Type B pancreatic cell (in vitro differentiated cells): ENCODE measurements at regions not wholly inside any gene's neighbourhood (a gene's known extent, or its start where the extent isn't known, plus 50 kb on each side); places are given as distances from the start of the nearest gene placed in this dataset.

Source experiments
- DNase-seq: peaks from one replicate; pipeline ENCODE4 v3.0.0; 2021; ENCODE audit warnings: mixed read lengths; ENCODE audit not compliant: unreplicated experiment; ENCODE audit errors: extremely low spot score
- H3K27ac Mint-ChIP-seq: 2 replicates; pipeline ENCODE4 v1.8.0; 2021; ENCODE audit warnings: mild to moderate bottlenecking, mixed read lengths
- H3K27me3 Mint-ChIP-seq: 2 replicates; pipeline ENCODE4 v1.8.0; 2021; ENCODE audit warnings: mixed read lengths
- H3K36me3 Mint-ChIP-seq: 2 replicates; pipeline ENCODE4 v1.8.0; 2021; ENCODE audit warnings: mixed read lengths
- H3K4me1 Mint-ChIP-seq: one replicate; pipeline ENCODE4 v1.8.0; 2021; ENCODE audit warnings: mixed read lengths; ENCODE audit not compliant: unreplicated experiment
- H3K4me3 Mint-ChIP-seq: 2 replicates; pipeline ENCODE4 v1.8.0; 2021; ENCODE audit warnings: mild to moderate bottlenecking, mixed read lengths
- H3K9me3 Mint-ChIP-seq: 2 replicates; pipeline ENCODE4 v1.8.0; 2021; ENCODE audit warnings: mixed read lengths
- TF ChIP-seq, protein P1 (sequence below): fragments of 200-600 bp; sonication (generic); conservative IDR thresholded peaks from 2 replicates; pipeline ENCODE4 v1.5.0; 2021; ENCODE audit warnings: antibody characterized with exemption, mild to moderate bottlenecking

DNA sequence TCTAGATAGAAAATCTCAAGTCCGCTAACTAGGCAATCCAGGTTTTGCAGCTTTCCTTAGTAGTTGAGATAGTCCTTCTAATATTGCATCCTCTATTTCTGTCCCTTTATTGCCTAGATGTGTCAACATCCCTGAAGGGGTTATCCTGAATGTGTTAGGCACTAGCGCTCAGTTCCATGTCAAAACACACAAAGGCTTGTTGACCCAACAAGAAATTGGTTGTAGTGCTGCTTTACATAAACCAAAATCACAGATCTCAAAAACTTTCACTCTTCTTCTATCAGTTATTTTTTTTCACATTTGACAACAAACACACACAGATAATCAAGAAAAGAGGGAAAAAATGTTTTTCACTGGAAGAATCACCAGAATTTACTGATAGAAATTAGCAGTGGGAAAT is 51.4 kb upstream of the SOX2 start:
- no peak for DNase-seq
- Mint-ChIP-seq H3K4me1 (no peaks in the 10 kb centered on the region), H3K27ac (no peak overlapping the region), H3K4me3 (no peak overlapping the region), H3K36me3 (no peaks in the 10 kb centered on the region), H3K9me3 (no peaks in the 10 kb centered on the region), H3K27me3 (peaks cover 9% of the 10 kb centered on the region)
- TF ChIP-seq, protein P1, sequence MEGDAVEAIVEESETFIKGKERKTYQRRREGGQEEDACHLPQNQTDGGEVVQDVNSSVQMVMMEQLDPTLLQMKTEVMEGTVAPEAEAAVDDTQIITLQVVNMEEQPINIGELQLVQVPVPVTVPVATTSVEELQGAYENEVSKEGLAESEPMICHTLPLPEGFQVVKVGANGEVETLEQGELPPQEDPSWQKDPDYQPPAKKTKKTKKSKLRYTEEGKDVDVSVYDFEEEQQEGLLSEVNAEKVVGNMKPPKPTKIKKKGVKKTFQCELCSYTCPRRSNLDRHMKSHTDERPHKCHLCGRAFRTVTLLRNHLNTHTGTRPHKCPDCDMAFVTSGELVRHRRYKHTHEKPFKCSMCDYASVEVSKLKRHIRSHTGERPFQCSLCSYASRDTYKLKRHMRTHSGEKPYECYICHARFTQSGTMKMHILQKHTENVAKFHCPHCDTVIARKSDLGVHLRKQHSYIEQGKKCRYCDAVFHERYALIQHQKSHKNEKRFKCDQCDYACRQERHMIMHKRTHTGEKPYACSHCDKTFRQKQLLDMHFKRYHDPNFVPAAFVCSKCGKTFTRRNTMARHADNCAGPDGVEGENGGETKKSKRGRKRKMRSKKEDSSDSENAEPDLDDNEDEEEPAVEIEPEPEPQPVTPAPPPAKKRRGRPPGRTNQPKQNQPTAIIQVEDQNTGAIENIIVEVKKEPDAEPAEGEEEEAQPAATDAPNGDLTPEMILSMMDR: no peak

DNA sequence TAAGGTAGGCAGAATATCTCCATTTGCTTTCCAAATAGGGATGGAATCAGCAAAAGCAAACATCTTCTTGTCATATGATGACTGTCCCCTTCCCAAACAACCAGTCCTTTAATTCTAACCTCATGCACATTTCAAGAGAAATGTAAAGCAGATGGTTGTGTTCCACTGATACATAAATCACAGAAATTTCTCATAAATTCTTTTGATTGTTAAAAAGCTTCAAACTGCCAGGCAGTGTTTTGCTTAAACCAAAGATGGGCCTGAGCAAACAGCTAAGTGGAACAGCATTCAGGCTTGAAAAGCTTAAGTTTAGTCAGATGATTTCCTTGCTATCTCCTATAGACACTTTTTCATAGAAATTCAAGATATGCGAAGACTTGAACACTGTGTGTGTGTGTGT is 74.3 kb upstream of the SOX2 start:
- H3K4me1 Mint-ChIP-seq: no peaks in the 10 kb centered on the region
- DNase-seq: no peak
- TF ChIP-seq, protein P1: no peak
- no peaks in the 10 kb centered on the region for H3K36me3 Mint-ChIP-seq
- H3K4me3 Mint-ChIP-seq: no peak overlapping the region
- no peaks in the 10 kb centered on the region for H3K27me3 Mint-ChIP-seq
- H3K9me3 Mint-ChIP-seq: no peaks in the 10 kb centered on the region
- no peak overlapping the region for H3K27ac Mint-ChIP-seq

DNA sequence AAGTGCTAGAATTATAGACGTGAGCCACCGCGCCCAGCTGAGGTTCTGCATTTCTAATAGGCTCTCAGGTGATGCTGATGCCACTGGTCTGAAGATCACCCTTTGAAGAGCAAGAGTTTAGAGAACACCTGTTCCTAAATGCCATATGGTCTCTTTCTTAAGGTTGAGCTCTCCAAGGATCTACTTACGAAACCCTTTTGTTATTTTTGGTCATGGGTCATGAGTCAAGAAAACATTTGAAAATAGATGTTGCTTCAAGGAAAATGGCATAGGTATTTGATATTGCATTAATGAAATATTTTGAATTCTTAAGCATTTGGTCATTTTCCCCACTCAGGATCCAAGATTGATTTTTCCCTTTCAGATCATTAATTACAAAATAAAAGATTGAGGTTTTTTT is 74.7 kb upstream of the SOX2 start:
- TF ChIP-seq, protein P1: no peak
- DNase-seq: no peak
- no peaks in the 10 kb centered on the region for H3K4me1 Mint-ChIP-seq
- H3K9me3 Mint-ChIP-seq: no peaks in the 10 kb centered on the region
- no peaks in the 10 kb centered on the region for H3K27me3 Mint-ChIP-seq
- no peak overlapping the region for H3K27ac Mint-ChIP-seq
- no peaks in the 10 kb centered on the region for H3K36me3 Mint-ChIP-seq
- H3K4me3 Mint-ChIP-seq: no peak overlapping the region

DNA sequence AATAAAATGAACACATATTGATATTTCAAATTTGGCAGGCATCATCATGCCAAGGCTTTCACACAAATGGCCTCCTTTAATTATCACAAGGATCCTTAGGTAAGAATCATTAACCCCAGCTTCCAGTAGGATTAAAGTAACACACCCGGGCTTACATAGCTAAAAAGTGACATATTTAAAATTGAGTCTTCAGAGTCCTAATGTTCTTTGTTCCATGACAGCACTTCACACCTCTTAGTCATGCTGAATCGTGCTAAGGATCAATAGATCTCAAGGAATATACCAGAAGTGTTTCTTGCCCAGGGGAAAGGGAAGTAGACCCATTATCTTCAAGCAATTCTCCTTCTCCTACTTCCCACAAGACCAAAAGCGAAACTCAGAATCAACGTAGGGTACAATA is 76.6 kb upstream of the SOX2 start:
- H3K4me1 Mint-ChIP-seq: no peaks in the 10 kb centered on the region
- DNase-seq: no peak
- TF ChIP-seq, protein P1: no peak
- H3K4me3 Mint-ChIP-seq: no peak overlapping the region
- no peaks in the 10 kb centered on the region for H3K36me3 Mint-ChIP-seq
- H3K27me3 Mint-ChIP-seq: no peaks in the 10 kb centered on the region
- H3K27ac Mint-ChIP-seq: no peak overlapping the region
- no peaks in the 10 kb centered on the region for H3K9me3 Mint-ChIP-seq

DNA sequence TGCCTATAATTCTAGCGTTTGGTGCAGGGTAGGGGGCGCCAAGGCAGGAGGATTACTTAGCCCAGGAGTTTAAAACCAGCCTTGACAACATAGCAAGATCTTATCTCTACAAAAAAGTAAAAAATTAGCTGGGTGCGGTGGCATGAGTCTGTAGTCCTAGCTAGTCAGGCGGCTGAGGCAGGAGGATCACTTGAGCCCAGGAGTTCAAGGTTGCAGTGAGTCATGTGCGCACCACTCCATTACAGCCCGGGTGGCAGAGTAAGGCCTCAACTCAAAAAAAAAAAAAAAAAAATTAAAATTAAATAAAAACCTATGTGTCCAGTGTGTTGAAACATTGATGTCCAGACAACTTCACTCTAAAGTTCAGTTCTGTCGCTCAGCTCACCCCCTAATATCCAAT is 78.2 kb upstream of the SOX2 start:
- no peak overlapping the region for H3K27ac Mint-ChIP-seq
- H3K4me3 Mint-ChIP-seq: no peak overlapping the region
- H3K4me1 Mint-ChIP-seq: peaks cover 5% of the 10 kb centered on the region
- DNase-seq: no peak
- TF ChIP-seq, protein P1: no peak
- no peaks in the 10 kb centered on the region for H3K9me3 Mint-ChIP-seq
- no peaks in the 10 kb centered on the region for H3K27me3 Mint-ChIP-seq
- H3K36me3 Mint-ChIP-seq: no peaks in the 10 kb centered on the region

DNA sequence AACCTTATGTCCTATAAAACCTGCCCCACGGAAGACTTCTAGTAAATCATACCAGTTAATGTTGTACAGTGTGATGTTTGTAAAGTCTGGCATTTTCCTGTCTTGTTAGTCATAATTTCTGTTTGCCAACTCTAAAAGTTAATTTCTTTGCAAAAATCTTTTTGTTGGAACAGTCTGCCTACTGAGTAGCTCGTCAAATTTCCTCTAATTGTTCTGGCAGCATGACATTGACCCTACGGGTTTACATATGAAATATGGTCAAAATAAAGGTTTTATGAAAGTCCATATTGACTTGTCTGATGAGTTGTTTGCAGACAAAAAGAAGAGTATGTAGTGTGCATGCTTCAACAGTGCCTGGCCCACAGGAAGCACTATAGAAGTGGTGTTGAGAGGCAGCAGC is 79.8 kb upstream of the SOX2 start:
- Mint-ChIP-seq H3K9me3 (no peaks in the 10 kb centered on the region), H3K27me3 (no peaks in the 10 kb centered on the region), H3K4me1 (peaks cover 5% of the 10 kb centered on the region), H3K36me3 (no peaks in the 10 kb centered on the region), H3K27ac (no peak overlapping the region), H3K4me3 (no peak overlapping the region)
- TF ChIP-seq, protein P1: no peak
- no peak for DNase-seq
